Hepatocyte (in vitro differentiated cells): ENCODE measurements at regions not wholly inside any gene's neighbourhood (a gene's known extent, or its start where the extent isn't known, plus 50 kb on each side); places are given as distances from the start of the nearest gene placed in this dataset.

Experiments
- CTCF ChIP-seq: fragments of 200-600 bp; sonication (generic); IDR thresholded peaks from 2 replicates; pipeline ENCODE4 v1.5.1; 2016; ENCODE audit warnings: antibody characterized with exemption, mild to moderate bottlenecking; ENCODE audit not compliant: poor library complexity
- EZH2phosphoT487 ChIP-seq: fragments of 200-600 bp; sonication (generic); IDR thresholded peaks from one replicate; pipeline ENCODE4 v1.6.1; 2018; ENCODE audit warnings: antibody characterized with exemption, mild to moderate bottlenecking, low read depth, moderate library complexity; ENCODE audit not compliant: unreplicated experiment, severe bottlenecking

DNA sequence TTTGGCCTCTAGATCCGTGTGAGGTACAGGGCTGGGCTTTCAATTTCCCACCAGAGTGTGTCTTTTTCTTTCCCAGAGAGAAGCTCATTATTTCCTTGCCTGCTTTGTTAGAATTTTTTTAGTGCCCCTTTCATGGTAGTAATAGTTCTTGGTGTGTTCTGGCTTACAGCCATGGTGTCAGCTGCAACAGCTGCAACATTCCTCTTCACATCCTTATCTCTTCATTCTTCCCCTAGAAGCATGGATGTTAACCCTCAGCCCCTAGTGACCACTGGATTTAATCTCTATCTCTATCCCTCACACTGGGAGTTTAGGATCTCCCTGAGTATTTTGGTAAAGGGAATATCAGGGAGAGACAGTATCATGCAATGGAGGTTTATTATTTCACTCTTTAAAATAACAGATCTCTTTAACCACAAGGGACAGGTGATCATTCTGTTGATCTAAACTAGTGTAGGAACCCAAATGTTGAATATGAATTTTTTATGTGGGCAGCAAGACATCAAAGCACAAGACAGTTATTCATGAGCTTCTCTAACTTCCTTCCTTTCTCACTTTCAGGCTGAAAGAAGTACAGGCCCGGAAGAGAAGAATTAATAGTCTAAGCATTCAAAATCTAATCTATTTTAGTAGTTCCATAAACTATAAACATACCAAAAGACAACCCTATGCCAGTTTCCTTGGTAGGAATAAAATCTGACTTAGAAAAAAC, 160.2 kb downstream of the FAM170A start:
- TF ChIP-seq CTCF = no peak
- TF ChIP-seq EZH2phosphoT487 = no peak
